Ishikawa (cell line): ENCODE measurements at regions not wholly inside any gene's neighbourhood (a gene's known extent, or its start where the extent isn't known, plus 50 kb on each side); places are given as distances from the start of the nearest gene placed in this dataset.

Source experiments
- CEBPB ChIP-seq: IDR thresholded peaks from 2 replicates; pipeline ENCODE4 v1.6.1; 2012
- CREB1 ChIP-seq: IDR thresholded peaks from 2 replicates; pipeline ENCODE4 v1.6.1; 2012; ENCODE audit warnings: low read depth
- EGR1 ChIP-seq: IDR thresholded peaks from 2 replicates; pipeline ENCODE4 v1.6.1; 2012
- EP300 ChIP-seq: IDR thresholded peaks from 2 replicates; pipeline ENCODE4 v1.6.1; 2012; ENCODE audit warnings: borderline replicate concordance
- FOXM1 ChIP-seq: IDR thresholded peaks from 2 replicates; pipeline ENCODE4 v1.6.1; 2012; ENCODE audit warnings: low read depth, borderline replicate concordance
- NFIC ChIP-seq: IDR thresholded peaks from 2 replicates; pipeline ENCODE4 v1.6.1; 2012
- RAD21 ChIP-seq: IDR thresholded peaks from 2 replicates; pipeline ENCODE4 v1.6.1; 2012; ENCODE audit warnings: low read depth
- TAF1 ChIP-seq: IDR thresholded peaks from 2 replicates; pipeline ENCODE4 v1.6.1; 2012; ENCODE audit warnings: low read depth, mild to moderate bottlenecking
- TCF12 ChIP-seq: IDR thresholded peaks from 2 replicates; pipeline ENCODE4 v1.6.1; 2012; ENCODE audit warnings: low read depth
- TEAD4 ChIP-seq: IDR thresholded peaks from 2 replicates; pipeline ENCODE4 v1.6.1; 2012
- YY1 ChIP-seq: IDR thresholded peaks from 2 replicates; pipeline ENCODE4 v1.6.1; 2012; ENCODE audit warnings: low read depth
- ZBTB7A ChIP-seq: IDR thresholded peaks from 2 replicates; pipeline ENCODE4 v1.6.1; 2012; ENCODE audit warnings: low read depth
- TF ChIP-seq, protein P1 (sequence below): IDR thresholded peaks from 2 replicates; pipeline ENCODE4 v1.6.1; 2012
- TF ChIP-seq, protein P2 (sequence below): IDR thresholded peaks from 2 replicates; pipeline ENCODE4 v1.6.1; 2012; ENCODE audit warnings: low read depth, mild to moderate bottlenecking
- TF ChIP-seq, protein P3 (sequence below): IDR thresholded peaks from 2 replicates; pipeline ENCODE4 v1.6.1; 2012

DNA sequence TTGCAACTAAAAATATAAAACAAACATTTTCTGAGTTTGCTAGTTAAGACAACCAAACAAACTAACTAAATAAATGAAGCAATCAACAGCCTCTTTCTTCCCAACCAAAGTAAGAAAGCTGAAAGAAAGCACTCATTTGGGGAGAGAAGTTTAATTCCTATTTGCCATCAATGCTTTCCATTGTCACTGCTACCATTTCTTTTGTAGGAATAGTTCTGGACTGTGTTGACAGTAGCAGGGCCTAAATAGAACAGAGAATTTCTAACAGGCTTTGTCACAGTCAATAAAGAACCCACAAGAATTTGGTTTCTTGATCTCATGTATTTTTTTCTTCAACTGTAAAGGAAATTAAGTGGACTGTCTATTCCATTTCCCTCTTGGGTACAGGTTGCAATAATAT is 1886.4 kb upstream of the TENM3 start:
- TF ChIP-seq TAF1 (no peak), FOXM1 (no peak), YY1 (no peak)
- TF ChIP-seq, protein P1, sequence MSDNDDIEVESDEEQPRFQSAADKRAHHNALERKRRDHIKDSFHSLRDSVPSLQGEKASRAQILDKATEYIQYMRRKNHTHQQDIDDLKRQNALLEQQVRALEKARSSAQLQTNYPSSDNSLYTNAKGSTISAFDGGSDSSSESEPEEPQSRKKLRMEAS, result no peak
- TF ChIP-seq, protein P2, sequence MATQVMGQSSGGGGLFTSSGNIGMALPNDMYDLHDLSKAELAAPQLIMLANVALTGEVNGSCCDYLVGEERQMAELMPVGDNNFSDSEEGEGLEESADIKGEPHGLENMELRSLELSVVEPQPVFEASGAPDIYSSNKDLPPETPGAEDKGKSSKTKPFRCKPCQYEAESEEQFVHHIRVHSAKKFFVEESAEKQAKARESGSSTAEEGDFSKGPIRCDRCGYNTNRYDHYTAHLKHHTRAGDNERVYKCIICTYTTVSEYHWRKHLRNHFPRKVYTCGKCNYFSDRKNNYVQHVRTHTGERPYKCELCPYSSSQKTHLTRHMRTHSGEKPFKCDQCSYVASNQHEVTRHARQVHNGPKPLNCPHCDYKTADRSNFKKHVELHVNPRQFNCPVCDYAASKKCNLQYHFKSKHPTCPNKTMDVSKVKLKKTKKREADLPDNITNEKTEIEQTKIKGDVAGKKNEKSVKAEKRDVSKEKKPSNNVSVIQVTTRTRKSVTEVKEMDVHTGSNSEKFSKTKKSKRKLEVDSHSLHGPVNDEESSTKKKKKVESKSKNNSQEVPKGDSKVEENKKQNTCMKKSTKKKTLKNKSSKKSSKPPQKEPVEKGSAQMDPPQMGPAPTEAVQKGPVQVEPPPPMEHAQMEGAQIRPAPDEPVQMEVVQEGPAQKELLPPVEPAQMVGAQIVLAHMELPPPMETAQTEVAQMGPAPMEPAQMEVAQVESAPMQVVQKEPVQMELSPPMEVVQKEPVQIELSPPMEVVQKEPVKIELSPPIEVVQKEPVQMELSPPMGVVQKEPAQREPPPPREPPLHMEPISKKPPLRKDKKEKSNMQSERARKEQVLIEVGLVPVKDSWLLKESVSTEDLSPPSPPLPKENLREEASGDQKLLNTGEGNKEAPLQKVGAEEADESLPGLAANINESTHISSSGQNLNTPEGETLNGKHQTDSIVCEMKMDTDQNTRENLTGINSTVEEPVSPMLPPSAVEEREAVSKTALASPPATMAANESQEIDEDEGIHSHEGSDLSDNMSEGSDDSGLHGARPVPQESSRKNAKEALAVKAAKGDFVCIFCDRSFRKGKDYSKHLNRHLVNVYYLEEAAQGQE, result no peak

GRCh38 chr4:180363815-180364214 is 1879.4 kb upstream of the TENM3 start:
- TF ChIP-seq, protein P2, result no peak
- TF ChIP-seq, protein P1, result no peak
- TF ChIP-seq, protein P3, sequence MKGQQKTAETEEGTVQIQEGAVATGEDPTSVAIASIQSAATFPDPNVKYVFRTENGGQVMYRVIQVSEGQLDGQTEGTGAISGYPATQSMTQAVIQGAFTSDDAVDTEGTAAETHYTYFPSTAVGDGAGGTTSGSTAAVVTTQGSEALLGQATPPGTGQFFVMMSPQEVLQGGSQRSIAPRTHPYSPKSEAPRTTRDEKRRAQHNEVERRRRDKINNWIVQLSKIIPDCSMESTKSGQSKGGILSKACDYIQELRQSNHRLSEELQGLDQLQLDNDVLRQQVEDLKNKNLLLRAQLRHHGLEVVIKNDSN, result no peak
- TF ChIP-seq ZBTB7A, result no peak
- no peak for TF ChIP-seq EGR1
- no peak for TF ChIP-seq TCF12
- TF ChIP-seq EP300, result no peak
- TF ChIP-seq YY1, result no peak
- no peak for TF ChIP-seq TEAD4
- no peak for TF ChIP-seq FOXM1
- TF ChIP-seq TAF1, result no peak
- no peak for TF ChIP-seq CREB1
- no peak for TF ChIP-seq RAD21
- no peak for TF ChIP-seq CEBPB
- no peak for TF ChIP-seq NFIC

- TF ChIP-seq TAF1, result no peak
- TF ChIP-seq EP300, result no peak
- TF ChIP-seq, protein P2, result no peak
- TF ChIP-seq, protein P3, result no peak
- no peak for TF ChIP-seq CEBPB
- TF ChIP-seq YY1, result no peak
- TF ChIP-seq EGR1, result no peak
- no peak for TF ChIP-seq TEAD4
- no peak for TF ChIP-seq CREB1
- no peak for TF ChIP-seq ZBTB7A
- no peak for TF ChIP-seq NFIC
- TF ChIP-seq FOXM1, result no peak
These were observed 1870.5 kb upstream of the TENM3 start for GRCh38 chr4:180372691-180373090.

DNA sequence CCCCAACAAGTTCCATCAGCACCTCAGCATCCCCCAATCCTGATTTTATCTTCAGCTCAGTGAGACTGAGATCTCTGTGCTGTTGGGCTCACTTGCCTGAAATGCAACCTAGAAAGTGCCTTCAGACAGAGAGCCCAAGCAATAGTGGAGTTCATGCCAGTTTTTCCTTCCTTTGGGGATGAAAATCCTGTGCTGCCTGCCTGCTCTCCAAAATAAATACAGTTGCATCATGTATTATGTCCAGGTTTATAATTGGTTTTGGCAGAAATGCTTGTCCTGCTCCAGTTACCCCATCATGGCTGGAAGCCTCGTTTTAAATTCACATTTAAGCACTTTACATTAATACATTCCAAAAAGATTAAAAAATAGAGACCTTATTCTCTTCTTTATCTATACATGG is 1865.5 kb upstream of the TENM3 start:
- TF ChIP-seq, protein P3, result no peak
- TF ChIP-seq FOXM1 (no peak), YY1 (no peak), TCF12 (no peak), EGR1 (no peak), CREB1 (no peak), TAF1 (no peak), NFIC (no peak), RAD21 (no peak), EP300 (no peak), TEAD4 (no peak), CEBPB (no peak), ZBTB7A (no peak)
- TF ChIP-seq, protein P1, result no peak
- TF ChIP-seq, protein P2, result no peak
